Panc1 (cell line): ENCODE measurements at regions not wholly inside any gene's neighbourhood (a gene's known extent, or its start where the extent isn't known, plus 50 kb on each side); places are given as distances from the start of the nearest gene placed in this dataset.

Experiments
- POLR2AphosphoS5 ChIP-seq: IDR thresholded peaks from 2 replicates; pipeline ENCODE4 v1.6.1; 2012; ENCODE audit warnings: mild to moderate bottlenecking, low read depth, low read length, moderate library complexity
- SIN3A ChIP-seq: IDR thresholded peaks from 2 replicates; pipeline ENCODE4 v1.6.1; 2012; ENCODE audit warnings: low read depth, mild to moderate bottlenecking, low read length, moderate library complexity, borderline replicate concordance; ENCODE audit not compliant: insufficient read depth
- TCF7L2 ChIP-seq: IDR thresholded peaks from 2 replicates; pipeline ENCODE4 v1.6.1; 2011; ENCODE audit warnings: mild to moderate bottlenecking, low read depth, low read length, inconsistent platforms
- TF ChIP-seq, protein P1 (sequence below): fragments of 450-650 bp; IDR thresholded peaks from 2 replicates; pipeline ENCODE4 v1.5.1; 2017; ENCODE audit warnings: mild to moderate bottlenecking
- TF ChIP-seq, protein P2 (sequence below), 2 experiments: IDR thresholded peaks; 2 replicates each; pipeline ENCODE4 v1.6.1; 2011 to 2012; ENCODE audit warnings: low read depth in 2 of 2, control low read depth in 1 of 2, low read length in 1 of 2, mild to moderate bottlenecking in 1 of 2, moderate library complexity in 1 of 2; ENCODE audit not compliant: insufficient read depth in 1 of 2

DNA sequence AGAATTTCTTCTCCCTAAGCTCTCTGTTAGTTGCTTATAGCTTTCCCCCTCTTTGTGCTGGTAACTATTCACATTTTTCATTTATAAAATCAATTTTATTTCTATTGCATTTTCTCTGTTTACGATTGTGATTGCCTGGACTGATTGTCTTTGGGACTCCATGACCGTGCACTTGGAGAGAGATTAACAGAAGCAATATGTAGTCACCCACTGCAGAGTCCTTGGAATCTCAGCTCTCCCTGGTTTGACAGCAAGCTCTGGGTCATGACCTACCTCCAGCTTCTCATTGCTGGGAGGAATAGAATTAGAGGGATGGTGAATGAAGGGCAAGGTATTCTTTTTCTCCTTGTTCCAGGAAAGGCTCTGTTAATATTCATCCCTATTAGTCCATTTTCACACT is 398.2 kb downstream of the AACS start:
- TF ChIP-seq, protein P1, sequence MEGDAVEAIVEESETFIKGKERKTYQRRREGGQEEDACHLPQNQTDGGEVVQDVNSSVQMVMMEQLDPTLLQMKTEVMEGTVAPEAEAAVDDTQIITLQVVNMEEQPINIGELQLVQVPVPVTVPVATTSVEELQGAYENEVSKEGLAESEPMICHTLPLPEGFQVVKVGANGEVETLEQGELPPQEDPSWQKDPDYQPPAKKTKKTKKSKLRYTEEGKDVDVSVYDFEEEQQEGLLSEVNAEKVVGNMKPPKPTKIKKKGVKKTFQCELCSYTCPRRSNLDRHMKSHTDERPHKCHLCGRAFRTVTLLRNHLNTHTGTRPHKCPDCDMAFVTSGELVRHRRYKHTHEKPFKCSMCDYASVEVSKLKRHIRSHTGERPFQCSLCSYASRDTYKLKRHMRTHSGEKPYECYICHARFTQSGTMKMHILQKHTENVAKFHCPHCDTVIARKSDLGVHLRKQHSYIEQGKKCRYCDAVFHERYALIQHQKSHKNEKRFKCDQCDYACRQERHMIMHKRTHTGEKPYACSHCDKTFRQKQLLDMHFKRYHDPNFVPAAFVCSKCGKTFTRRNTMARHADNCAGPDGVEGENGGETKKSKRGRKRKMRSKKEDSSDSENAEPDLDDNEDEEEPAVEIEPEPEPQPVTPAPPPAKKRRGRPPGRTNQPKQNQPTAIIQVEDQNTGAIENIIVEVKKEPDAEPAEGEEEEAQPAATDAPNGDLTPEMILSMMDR, result no peak
- TF ChIP-seq SIN3A, result no peak
- TF ChIP-seq, protein P2, sequence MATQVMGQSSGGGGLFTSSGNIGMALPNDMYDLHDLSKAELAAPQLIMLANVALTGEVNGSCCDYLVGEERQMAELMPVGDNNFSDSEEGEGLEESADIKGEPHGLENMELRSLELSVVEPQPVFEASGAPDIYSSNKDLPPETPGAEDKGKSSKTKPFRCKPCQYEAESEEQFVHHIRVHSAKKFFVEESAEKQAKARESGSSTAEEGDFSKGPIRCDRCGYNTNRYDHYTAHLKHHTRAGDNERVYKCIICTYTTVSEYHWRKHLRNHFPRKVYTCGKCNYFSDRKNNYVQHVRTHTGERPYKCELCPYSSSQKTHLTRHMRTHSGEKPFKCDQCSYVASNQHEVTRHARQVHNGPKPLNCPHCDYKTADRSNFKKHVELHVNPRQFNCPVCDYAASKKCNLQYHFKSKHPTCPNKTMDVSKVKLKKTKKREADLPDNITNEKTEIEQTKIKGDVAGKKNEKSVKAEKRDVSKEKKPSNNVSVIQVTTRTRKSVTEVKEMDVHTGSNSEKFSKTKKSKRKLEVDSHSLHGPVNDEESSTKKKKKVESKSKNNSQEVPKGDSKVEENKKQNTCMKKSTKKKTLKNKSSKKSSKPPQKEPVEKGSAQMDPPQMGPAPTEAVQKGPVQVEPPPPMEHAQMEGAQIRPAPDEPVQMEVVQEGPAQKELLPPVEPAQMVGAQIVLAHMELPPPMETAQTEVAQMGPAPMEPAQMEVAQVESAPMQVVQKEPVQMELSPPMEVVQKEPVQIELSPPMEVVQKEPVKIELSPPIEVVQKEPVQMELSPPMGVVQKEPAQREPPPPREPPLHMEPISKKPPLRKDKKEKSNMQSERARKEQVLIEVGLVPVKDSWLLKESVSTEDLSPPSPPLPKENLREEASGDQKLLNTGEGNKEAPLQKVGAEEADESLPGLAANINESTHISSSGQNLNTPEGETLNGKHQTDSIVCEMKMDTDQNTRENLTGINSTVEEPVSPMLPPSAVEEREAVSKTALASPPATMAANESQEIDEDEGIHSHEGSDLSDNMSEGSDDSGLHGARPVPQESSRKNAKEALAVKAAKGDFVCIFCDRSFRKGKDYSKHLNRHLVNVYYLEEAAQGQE (IDR thresholded peaks at IDR 0.05; ENCODE audit: insufficient read depth in 1 of 2, low read depth in 2 of 2, low read length in 1 of 2), result no peak
- TF ChIP-seq POLR2AphosphoS5, result no peak
- TF ChIP-seq TCF7L2, result no peak
